ENCODE measurements at regions not wholly inside any gene's neighbourhood (a gene's known extent, or its start where the extent isn't known, plus 50 kb on each side); places are given as distances from the start of the nearest gene placed in this dataset.

DNA sequence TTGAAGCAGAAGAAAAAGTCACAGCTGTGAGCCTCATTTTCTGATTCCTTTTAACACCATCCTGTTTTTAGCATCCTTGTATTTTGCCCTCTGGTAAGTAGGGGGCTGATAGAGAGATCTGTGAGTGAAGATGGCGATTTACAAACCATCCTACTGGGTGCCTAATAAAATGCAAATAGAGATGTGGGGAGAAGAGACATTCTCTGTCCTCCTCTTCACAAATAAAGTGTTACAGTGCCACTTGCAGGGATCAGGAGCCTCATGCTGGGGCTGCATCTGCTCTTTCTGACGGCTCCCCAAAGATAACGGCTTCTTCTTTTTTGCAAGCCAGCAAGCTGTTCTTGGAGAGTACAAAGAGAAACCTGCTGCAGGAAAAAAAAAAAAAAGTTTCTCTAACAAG is 418.6 kb downstream of the TOX3 start:
- dilution Hi-C loops (cut with MboI; ENCODE audit: extremely low pct_ligation_motif_present, low sequenced_read_pairs) (no loop called here), intact Hi-C loops (cut with micrococcal nuclease) (no loop called here)
- no peaks in the 10 kb centered on the region for H3K4me1 ChIP-seq (ENCODE audit: control insufficient read depth, extremely low read depth, insufficient read depth, low read length)
- no peak overlapping the region for H3K9ac ChIP-seq (replicated peaks; ENCODE audit: extremely low read depth, insufficient read depth, low read length)
- TF ChIP-seq POLR2A (IDR thresholded peaks at IDR 0.05; ENCODE audit: low read depth, low read length): no peak
- TF ChIP-seq EZH2 (IDR thresholded peaks at IDR 0.05; ENCODE audit: borderline replicate concordance, low read depth, low read length, severe bottlenecking): no peak
- no peak for TF ChIP-seq FOS (IDR thresholded peaks at IDR 0.05; ENCODE audit: borderline replicate concordance, insufficient read depth, low read length)
- no peak for TF ChIP-seq GATA2 (IDR thresholded peaks at IDR 0.05; ENCODE audit: insufficient read depth, insufficient read length, low read depth, low read length)
- no peak for TF ChIP-seq MYC (IDR thresholded peaks at IDR 0.05; ENCODE audit: low read depth, low read length)
- TF ChIP-seq CTCF (IDR thresholded peaks at IDR 0.05; ENCODE audit: extremely low read depth in 1 of 2, insufficient read depth in 1 of 2, low read depth in 1 of 2, low read length in 2 of 2): no peak
- TF ChIP-seq JUN (IDR thresholded peaks at IDR 0.05; ENCODE audit: borderline replicate concordance, insufficient read depth, insufficient read length, low read depth): no peak
- TF ChIP-seq MAX (IDR thresholded peaks at IDR 0.05; ENCODE audit: insufficient read depth, insufficient read length): no peak
- no peak for TF ChIP-seq POLR2AphosphoS5 (IDR thresholded peaks at IDR 0.05; ENCODE audit: insufficient read depth, low read depth, low read length)
- POLR2A ChIA-PET: no interaction called here
- no peaks in the 10 kb centered on the region for H3K36me3 ChIP-seq (ENCODE audit: control insufficient read depth in 2 of 2, extremely low read depth in 1 of 2, insufficient read depth in 2 of 2, low read length in 2 of 2)
- FAIRE-seq (no peak), DNase-seq (ENCODE audit: low read depth, low spot score) (no peak)
- no peaks in the 10 kb centered on the region for H4K20me1 ChIP-seq (replicated peaks; ENCODE audit: control insufficient read depth, extremely low read depth, insufficient read depth, low read length)
- CTCF ChIA-PET: no interaction called here
- no peaks in the 10 kb centered on the region for H3K9me1 ChIP-seq (replicated peaks; ENCODE audit: control insufficient read depth, extremely low read depth, insufficient read depth, low read length)
- no peaks in the 10 kb centered on the region for H3K79me2 ChIP-seq (ENCODE audit: control insufficient read depth, insufficient read depth, low read length)
- no peak overlapping the region for H3K4me3 ChIP-seq (replicated peaks in 1 of 3; ENCODE audit: insufficient read depth in 1 of 3, low read depth in 1 of 3, low read length in 3 of 3)
- no peak overlapping the region for H3K4me2 ChIP-seq (ENCODE audit: insufficient read depth, low read length)
- H2AFZ ChIP-seq (ENCODE audit: low read depth, low read length): no peak overlapping the region
- no peak overlapping the region for H3K27ac ChIP-seq (ENCODE audit: insufficient read depth, low read depth, low read length)
- BruUV-seq (replicated peaks): no TSS peak
- H3K27me3 ChIP-seq (ENCODE audit: control insufficient read depth in 2 of 2, insufficient read depth in 2 of 2, low read length in 2 of 2): no peaks in the 10 kb centered on the region
- no peaks in the 10 kb centered on the region for H3K9me3 ChIP-seq (replicated peaks; ENCODE audit: control insufficient read depth, insufficient read depth, low read length)

Data from endothelial cell of umbilical vein (primary cell).